ENCODE measurements at regions not wholly inside any gene's neighbourhood (a gene's known extent, or its start where the extent isn't known, plus 50 kb on each side); places are given as distances from the start of the nearest gene placed in this dataset.

- 34% methylated on average over 3 of the region's 3 CpGs for WGBS (ENCODE audit: low lambda C conversion rate)
- H3K4me2 ChIP-seq (ENCODE audit: low read depth, low read length): peak overlapping the region; percentile 10; the same call in 1 of the 2 replicates
- ChIA-PET CTCF (ENCODE audit: low intra/inter-chr PET ratio, low total read pairs) (no interaction called here), POLR2A (no interaction called here)
- H3K27ac ChIP-seq (ENCODE audit: extremely low read length, insufficient read depth, low read length): no peak overlapping the region
- FAIRE-seq: no peak
- H3K27me3 ChIP-seq (ENCODE audit: control insufficient read depth in 1 of 2, insufficient read depth in 2 of 2, low read length in 2 of 2): no peaks in the 10 kb centered on the region
- ATAC-seq: peak; percentile 75
- no peak for DNase-seq (ENCODE audit: low spot score)
- H4K20me1 ChIP-seq (ENCODE audit: insufficient read depth, low read length): no peaks in the 10 kb centered on the region
- H3K9ac ChIP-seq (ENCODE audit: insufficient read depth, low read depth, low read length): no peak overlapping the region
- in situ Hi-C loops (cut with HindIII; ENCODE audit: extremely low pct_ligation_motif_present, low pct_unique_long_range_greater_than_20kb): no loop called here
- H3K79me2 ChIP-seq (ENCODE audit: insufficient read depth, low read length): no peaks in the 10 kb centered on the region
- no peak overlapping the region for H3K4me3 ChIP-seq (replicated peaks in 1 of 3; ENCODE audit: insufficient read depth in 1 of 3, low read depth in 2 of 3, low read length in 3 of 3)
- H3K9me3 ChIP-seq (ENCODE audit: low read length): no peaks in the 10 kb centered on the region
- TF ChIP-seq PRDM15 (CRISPR knock-in tag; IDR thresholded peaks at IDR 0.05) (0 out of 2 replicates have a peak, but pooled peaks have one; percentile 37), FOXA3 (CRISPR knock-in tag; IDR thresholded peaks at IDR 0.05) (no peak)
- no TSS peak for BruUV-seq (replicated peaks)
- H3K36me3 ChIP-seq (replicated peaks in 1 of 2; ENCODE audit: control insufficient read depth in 1 of 2, insufficient read depth in 2 of 2, low read length in 2 of 2): no peaks in the 10 kb centered on the region
- no peak overlapping the region for H2AFZ ChIP-seq (ENCODE audit: low read length)
- intact Hi-C loops (cut with micrococcal nuclease; ENCODE audit: unreplicated experiment): no loop called here
- H3K4me1 ChIP-seq (ENCODE audit: insufficient read depth, low read length): peaks cover 33% of the 10 kb centered on the region
Measured at GRCh38 chr6:145250436-145250835, 484.9 kb downstream of the EPM2A start.

- H3K4me1 ChIP-seq (ENCODE audit: insufficient read depth, low read length): peaks cover 27% of the 10 kb centered on the region
- DNase-seq (ENCODE audit: low spot score) (no peak), ATAC-seq (no peak), FAIRE-seq (no peak)
- BruUV-seq (replicated peaks): no TSS peak
- no peak overlapping the region for H3K9ac ChIP-seq (ENCODE audit: insufficient read depth, low read depth, low read length)
- no peaks in the 10 kb centered on the region for H3K79me2 ChIP-seq (ENCODE audit: insufficient read depth, low read length)
- no peak overlapping the region for H3K4me2 ChIP-seq (ENCODE audit: low read depth, low read length)
- H3K9me3 ChIP-seq (ENCODE audit: low read length): no peaks in the 10 kb centered on the region
- ChIA-PET POLR2A (no interaction called here), CTCF (ENCODE audit: low intra/inter-chr PET ratio, low total read pairs) (no interaction called here)
- no peaks in the 10 kb centered on the region for H3K36me3 ChIP-seq (replicated peaks in 1 of 2; ENCODE audit: control insufficient read depth in 1 of 2, insufficient read depth in 2 of 2, low read length in 2 of 2)
- intact Hi-C loops (cut with micrococcal nuclease; ENCODE audit: unreplicated experiment) (no loop called here), in situ Hi-C loops (cut with HindIII; ENCODE audit: extremely low pct_ligation_motif_present, low pct_unique_long_range_greater_than_20kb) (no loop called here)
- no peaks in the 10 kb centered on the region for H4K20me1 ChIP-seq (ENCODE audit: insufficient read depth, low read length)
- TF ChIP-seq, protein P1, sequence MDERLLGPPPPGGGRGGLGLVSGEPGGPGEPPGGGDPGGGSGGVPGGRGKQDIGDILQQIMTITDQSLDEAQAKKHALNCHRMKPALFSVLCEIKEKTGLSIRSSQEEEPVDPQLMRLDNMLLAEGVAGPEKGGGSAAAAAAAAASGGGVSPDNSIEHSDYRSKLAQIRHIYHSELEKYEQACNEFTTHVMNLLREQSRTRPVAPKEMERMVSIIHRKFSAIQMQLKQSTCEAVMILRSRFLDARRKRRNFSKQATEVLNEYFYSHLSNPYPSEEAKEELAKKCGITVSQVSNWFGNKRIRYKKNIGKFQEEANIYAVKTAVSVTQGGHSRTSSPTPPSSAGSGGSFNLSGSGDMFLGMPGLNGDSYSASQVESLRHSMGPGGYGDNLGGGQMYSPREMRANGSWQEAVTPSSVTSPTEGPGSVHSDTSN (CRISPR knock-in tag; IDR thresholded peaks at IDR 0.05): no peak
- TF ChIP-seq ZNF296 (CRISPR knock-in tag; conservative IDR thresholded peaks at IDR 0.05) (no peak), ZNF512B (CRISPR knock-in tag; IDR thresholded peaks at IDR 0.05; ENCODE audit: borderline replicate concordance) (no peak), TFDP1 (CRISPR knock-in tag; IDR thresholded peaks at IDR 0.05; ENCODE audit: borderline replicate concordance) (no peak)
- TF ChIP-seq, protein P2, sequence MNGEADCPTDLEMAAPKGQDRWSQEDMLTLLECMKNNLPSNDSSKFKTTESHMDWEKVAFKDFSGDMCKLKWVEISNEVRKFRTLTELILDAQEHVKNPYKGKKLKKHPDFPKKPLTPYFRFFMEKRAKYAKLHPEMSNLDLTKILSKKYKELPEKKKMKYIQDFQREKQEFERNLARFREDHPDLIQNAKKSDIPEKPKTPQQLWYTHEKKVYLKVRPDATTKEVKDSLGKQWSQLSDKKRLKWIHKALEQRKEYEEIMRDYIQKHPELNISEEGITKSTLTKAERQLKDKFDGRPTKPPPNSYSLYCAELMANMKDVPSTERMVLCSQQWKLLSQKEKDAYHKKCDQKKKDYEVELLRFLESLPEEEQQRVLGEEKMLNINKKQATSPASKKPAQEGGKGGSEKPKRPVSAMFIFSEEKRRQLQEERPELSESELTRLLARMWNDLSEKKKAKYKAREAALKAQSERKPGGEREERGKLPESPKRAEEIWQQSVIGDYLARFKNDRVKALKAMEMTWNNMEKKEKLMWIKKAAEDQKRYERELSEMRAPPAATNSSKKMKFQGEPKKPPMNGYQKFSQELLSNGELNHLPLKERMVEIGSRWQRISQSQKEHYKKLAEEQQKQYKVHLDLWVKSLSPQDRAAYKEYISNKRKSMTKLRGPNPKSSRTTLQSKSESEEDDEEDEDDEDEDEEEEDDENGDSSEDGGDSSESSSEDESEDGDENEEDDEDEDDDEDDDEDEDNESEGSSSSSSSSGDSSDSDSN (CRISPR knock-in tag; IDR thresholded peaks at IDR 0.05): no peak
- H3K4me3 ChIP-seq (replicated peaks in 1 of 3; ENCODE audit: insufficient read depth in 1 of 3, low read depth in 2 of 3, low read length in 3 of 3): no peak overlapping the region
- H3K27ac ChIP-seq (ENCODE audit: extremely low read length, insufficient read depth, low read length): no peak overlapping the region
- H2AFZ ChIP-seq (ENCODE audit: low read length): no peak overlapping the region
- H3K27me3 ChIP-seq (ENCODE audit: control insufficient read depth in 1 of 2, insufficient read depth in 2 of 2, low read length in 2 of 2): no peaks in the 10 kb centered on the region
Measured at GRCh38 chr6:145252737-145253136, 482.6 kb downstream of the EPM2A start.

Data from HepG2 (cell line).